ENCODE measurements at regions not wholly inside any gene's neighbourhood (a gene's known extent, or its start where the extent isn't known, plus 50 kb on each side); places are given as distances from the start of the nearest gene placed in this dataset.

DNA sequence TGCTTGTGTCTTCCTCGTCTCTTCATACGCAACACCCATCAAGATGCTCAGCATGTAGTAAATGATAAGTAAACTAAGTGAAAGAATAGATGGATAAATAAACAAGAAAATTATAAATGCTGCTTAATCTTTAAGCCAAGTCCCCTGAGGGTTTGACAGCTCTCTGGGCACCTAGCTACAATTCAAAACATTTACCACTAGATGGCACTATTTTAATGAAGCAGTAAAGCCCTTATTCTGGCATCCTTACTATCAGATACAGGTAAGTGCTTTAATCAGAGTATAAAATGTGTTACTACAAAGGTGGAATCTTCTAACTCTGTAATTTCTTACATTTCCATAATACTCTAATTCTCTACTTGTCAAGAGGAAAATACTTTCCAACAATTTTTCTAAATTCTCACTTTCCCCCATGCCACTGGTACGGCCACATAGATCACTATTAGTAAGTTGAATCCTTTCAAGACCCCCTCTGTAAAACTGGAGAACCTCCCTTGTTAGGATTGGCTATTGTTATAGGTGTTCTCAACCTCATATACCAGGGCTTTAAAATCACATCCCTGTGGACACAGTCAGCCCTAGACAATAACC, 137.8 kb downstream of the BARHL2 start:
- no peak for DNase-seq
- TF ChIP-seq POLR2A (IDR thresholded peaks at IDR 0.05) = no peak
- TF ChIP-seq, protein P1, sequence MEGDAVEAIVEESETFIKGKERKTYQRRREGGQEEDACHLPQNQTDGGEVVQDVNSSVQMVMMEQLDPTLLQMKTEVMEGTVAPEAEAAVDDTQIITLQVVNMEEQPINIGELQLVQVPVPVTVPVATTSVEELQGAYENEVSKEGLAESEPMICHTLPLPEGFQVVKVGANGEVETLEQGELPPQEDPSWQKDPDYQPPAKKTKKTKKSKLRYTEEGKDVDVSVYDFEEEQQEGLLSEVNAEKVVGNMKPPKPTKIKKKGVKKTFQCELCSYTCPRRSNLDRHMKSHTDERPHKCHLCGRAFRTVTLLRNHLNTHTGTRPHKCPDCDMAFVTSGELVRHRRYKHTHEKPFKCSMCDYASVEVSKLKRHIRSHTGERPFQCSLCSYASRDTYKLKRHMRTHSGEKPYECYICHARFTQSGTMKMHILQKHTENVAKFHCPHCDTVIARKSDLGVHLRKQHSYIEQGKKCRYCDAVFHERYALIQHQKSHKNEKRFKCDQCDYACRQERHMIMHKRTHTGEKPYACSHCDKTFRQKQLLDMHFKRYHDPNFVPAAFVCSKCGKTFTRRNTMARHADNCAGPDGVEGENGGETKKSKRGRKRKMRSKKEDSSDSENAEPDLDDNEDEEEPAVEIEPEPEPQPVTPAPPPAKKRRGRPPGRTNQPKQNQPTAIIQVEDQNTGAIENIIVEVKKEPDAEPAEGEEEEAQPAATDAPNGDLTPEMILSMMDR (IDR thresholded peaks at IDR 0.05) = no peak
- TF ChIP-seq EP300 (IDR thresholded peaks at IDR 0.05) = no peak
- H3K36me3 ChIP-seq = no peaks in the 10 kb centered on the region
- no peak overlapping the region for H3K4me3 ChIP-seq
- no peaks in the 10 kb centered on the region for H3K4me1 ChIP-seq (ENCODE audit: insufficient read depth)
- H3K27ac ChIP-seq = no peak overlapping the region
- intact Hi-C loops (cut with DNase I) = no loop called here
- no peaks in the 10 kb centered on the region for H3K27me3 ChIP-seq
- H3K9me3 ChIP-seq = no peaks in the 10 kb centered on the region
- 49 to 57% (median 55%) methylated on average over 3 of the region's 3 CpGs for WGBS, 3 donors

DNA sequence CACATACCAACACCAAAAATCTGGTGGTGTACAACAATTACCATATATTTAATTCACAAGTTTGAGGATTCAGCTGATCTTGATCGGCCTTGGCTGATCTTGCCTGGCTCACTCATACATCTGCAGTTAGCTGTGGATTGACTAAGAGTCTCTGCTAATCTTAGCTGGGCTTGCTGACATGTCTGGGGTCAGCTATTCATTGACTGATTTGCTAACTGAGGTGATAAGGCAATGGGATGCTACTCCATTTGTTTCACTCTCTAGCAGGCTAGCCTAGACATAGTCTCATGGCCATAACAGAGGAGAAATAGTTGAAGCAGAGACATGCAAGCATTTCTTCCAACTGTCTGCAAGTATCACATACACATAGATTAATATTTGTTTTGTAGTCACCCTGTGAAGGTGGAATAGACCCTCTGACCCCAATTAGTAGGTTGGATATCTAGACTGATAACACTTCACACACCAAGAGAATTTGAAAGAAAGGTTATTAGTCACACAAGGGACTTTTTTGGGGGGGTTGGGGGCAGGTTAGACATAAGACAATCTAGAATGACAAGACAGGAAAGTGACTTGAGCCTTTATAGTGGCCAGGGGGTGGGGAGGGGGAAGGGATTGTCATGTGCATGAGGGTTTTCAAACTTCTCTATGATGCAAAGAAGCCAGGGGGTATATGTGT, 142.3 kb downstream of the BARHL2 start:
- H3K27me3 ChIP-seq = no peaks in the 10 kb centered on the region
- DNase-seq = no peak
- H3K4me1 ChIP-seq (ENCODE audit: insufficient read depth) = no peaks in the 10 kb centered on the region
- H3K4me3 ChIP-seq = no peak overlapping the region
- WGBS, 3 donors = 74 to 84% (median 80%) methylated on average over 1 of the region's 1 CpG
- intact Hi-C loops (cut with DNase I) = no loop called here
- H3K9me3 ChIP-seq = no peaks in the 10 kb centered on the region
- no peak overlapping the region for H3K27ac ChIP-seq
- H3K36me3 ChIP-seq = no peaks in the 10 kb centered on the region
- TF ChIP-seq POLR2A (IDR thresholded peaks at IDR 0.05) (no peak), EP300 (IDR thresholded peaks at IDR 0.05) (no peak)
- TF ChIP-seq, protein P1 (IDR thresholded peaks at IDR 0.05) = no peak

DNA sequence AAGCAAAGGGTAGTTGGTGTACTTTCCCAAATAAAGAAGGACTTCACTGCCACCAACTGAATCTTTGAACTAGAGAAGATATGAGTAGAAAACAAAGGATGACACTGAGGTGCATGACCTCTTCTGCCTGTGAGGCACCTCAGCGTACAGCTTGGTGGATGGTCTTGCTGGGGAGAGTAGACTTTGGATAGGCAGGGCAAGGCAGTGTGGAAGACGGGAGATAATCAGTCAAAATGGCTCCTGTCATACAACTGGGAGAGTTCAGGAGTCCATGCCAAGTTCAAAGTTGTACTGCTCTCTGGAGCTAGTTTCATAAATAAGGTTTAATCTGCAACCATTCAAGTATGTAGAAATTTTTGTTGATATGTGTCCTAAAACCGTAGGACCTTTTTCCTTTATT, 143.4 kb downstream of the BARHL2 start:
- intact Hi-C loops (cut with DNase I) = no loop called here
- Histone ChIP-seq H3K27me3 (no peaks in the 10 kb centered on the region), H3K36me3 (no peaks in the 10 kb centered on the region), H3K4me3 (no peak overlapping the region), H3K27ac (no peak overlapping the region), H3K4me1 (ENCODE audit: insufficient read depth) (no peaks in the 10 kb centered on the region), H3K9me3 (no peaks in the 10 kb centered on the region)
- DNase-seq = no peak
- WGBS, 3 donors = 59 to 64% (median 60%) methylated on average over 3 of the region's 3 CpGs
- TF ChIP-seq EP300 (IDR thresholded peaks at IDR 0.05) (no peak), POLR2A (IDR thresholded peaks at IDR 0.05) (no peak)
- TF ChIP-seq, protein P1 (IDR thresholded peaks at IDR 0.05) = no peak

DNA sequence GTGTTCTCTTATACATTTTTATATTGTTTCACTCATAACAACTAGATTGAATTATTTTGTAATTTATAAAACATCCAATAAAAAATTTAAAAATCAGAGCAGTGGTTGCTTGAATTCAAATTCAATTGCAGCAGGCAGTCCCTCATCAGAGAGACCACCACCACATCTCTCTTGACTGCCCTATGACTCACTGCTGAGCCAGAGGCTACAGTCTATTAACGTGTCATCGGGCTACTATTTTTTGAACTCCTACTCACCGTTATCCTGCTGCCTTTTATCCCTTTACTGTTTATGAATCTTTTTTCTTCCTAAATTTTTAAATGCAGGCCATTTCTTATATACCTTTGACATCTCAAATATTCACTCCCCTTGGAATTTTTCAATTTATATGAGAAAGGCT, 144.7 kb downstream of the BARHL2 start:
- H3K27ac ChIP-seq = no peak overlapping the region
- TF ChIP-seq, protein P1 (IDR thresholded peaks at IDR 0.05) = no peak
- TF ChIP-seq EP300 (IDR thresholded peaks at IDR 0.05) = no peak
- no peak for TF ChIP-seq POLR2A (IDR thresholded peaks at IDR 0.05)
- intact Hi-C loops (cut with DNase I) = no loop called here
- no peak for DNase-seq
- H3K36me3 ChIP-seq = no peaks in the 10 kb centered on the region
- H3K4me3 ChIP-seq = no peak overlapping the region
- no peaks in the 10 kb centered on the region for H3K4me1 ChIP-seq (ENCODE audit: insufficient read depth)
- WGBS, 3 donors = 70 to 79% (median 77%) methylated on average over 3 of the region's 3 CpGs
- no peaks in the 10 kb centered on the region for H3K9me3 ChIP-seq
- no peaks in the 10 kb centered on the region for H3K27me3 ChIP-seq

Data from ovary (tissue), 7 donors.